ENCODE measurements at regions not wholly inside any gene's neighbourhood (a gene's known extent, or its start where the extent isn't known, plus 50 kb on each side); places are given as distances from the start of the nearest gene placed in this dataset.
"Not testable (repeated sequence)": the region's sequence is repeated elsewhere in the genome, so short reads cannot be mapped to it uniquely, and the experiment has no call there.

GRCh38 chr2:215746887-215747615 is 266.3 kb downstream of the MREG start:
- DNase-seq: no peak

- DNase-seq: no peak
Observed at GRCh38 chr2:215746226-215746886, 267.0 kb downstream of the MREG start.

- no peak for DNase-seq
Observed at GRCh38 chr2:215745331-215745730, 268.0 kb downstream of the MREG start.

GRCh38 chr2:215744514-215744913 is 268.8 kb downstream of the MREG start:
- no peak for DNase-seq

GRCh38 chr2:215743066-215743465 is 270.3 kb downstream of the MREG start:
- no peak for DNase-seq

- DNase-seq: no peak
Observed at GRCh38 chr2:215742021-215742420, 271.3 kb downstream of the MREG start.

GRCh38 chr2:215740071-215740470 is 273.3 kb downstream of the MREG start:
- no peak for DNase-seq

- DNase-seq: no peak
Observed at GRCh38 chr2:215738351-215738750, 275.0 kb downstream of the MREG start.

- DNase-seq: no peak
Observed at GRCh38 chr2:215737477-215737876, 275.9 kb downstream of the MREG start.

- DNase-seq: no peak
Observed at GRCh38 chr2:215736653-215737290, 276.6 kb downstream of the MREG start.

- DNase-seq: no peak
Observed at GRCh38 chr2:215731108-215731658, 282.2 kb downstream of the MREG start.

GRCh38 chr2:215729985-215730620 is 283.2 kb downstream of the MREG start:
- DNase-seq: no peak

- no peak for DNase-seq
Observed at GRCh38 chr2:215728504-215729065, 284.8 kb downstream of the MREG start.

- DNase-seq: no peak
Observed at GRCh38 chr2:215727507-215728503, 285.5 kb downstream of the MREG start.

- DNase-seq: no peak
Observed at GRCh38 chr2:215726070-215726469, 287.3 kb downstream of the MREG start.

- no peak for DNase-seq
Observed at GRCh38 chr2:215724146-215724545, 288.3 kb upstream of the FN1 start.

- DNase-seq: no peak
Observed at GRCh38 chr2:215723631-215724011, 287.8 kb upstream of the FN1 start.

- no peak for DNase-seq
Observed at GRCh38 chr2:215722986-215723630, 287.2 kb upstream of the FN1 start.

GRCh38 chr2:215722125-215722524 is 286.3 kb upstream of the FN1 start:
- no peak for DNase-seq

- not testable (repeated sequence) for DNase-seq
Observed at GRCh38 chr2:215721515-215721914, 285.6 kb upstream of the FN1 start.

Measured in muscle of arm (tissue), 1 donor.